GM21526 (cell line): ENCODE measurements at regions not wholly inside any gene's neighbourhood (a gene's known extent, or its start where the extent isn't known, plus 50 kb on each side); places are given as distances from the start of the nearest gene placed in this dataset.
"Not testable (repeated sequence)": the region's sequence is repeated elsewhere in the genome, so short reads cannot be mapped to it uniquely, and the experiment has no call there.

Source experiments
- ATAC-seq: cut with Tn5 transposase; IDR thresholded peaks from one replicate; pipeline ENCODE4 v1.9.1; 2021; ENCODE audit warnings: moderate library complexity; ENCODE audit not compliant: unreplicated experiment, low FRiP score

DNA sequence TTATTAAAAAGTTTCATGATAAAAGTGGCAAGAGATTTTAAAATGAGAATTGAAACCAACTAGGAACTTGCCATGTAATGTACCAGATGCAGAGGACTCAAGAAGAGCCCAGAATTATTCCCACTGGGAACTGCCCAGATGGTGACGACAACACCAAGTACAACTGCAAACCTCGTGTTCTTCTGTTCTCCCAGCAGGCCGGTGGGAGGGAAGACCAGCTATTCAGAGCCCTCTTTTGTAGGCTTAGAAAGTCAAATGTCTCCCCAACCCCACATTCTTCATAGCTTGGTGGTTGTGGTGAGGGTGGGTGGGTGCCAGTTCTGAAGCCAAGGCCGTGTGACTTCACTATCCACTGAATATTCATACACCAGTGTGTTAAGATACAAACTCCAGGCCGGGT is 54.3 kb upstream of the ITGB1 start:
- ATAC-seq = no peak

DNA sequence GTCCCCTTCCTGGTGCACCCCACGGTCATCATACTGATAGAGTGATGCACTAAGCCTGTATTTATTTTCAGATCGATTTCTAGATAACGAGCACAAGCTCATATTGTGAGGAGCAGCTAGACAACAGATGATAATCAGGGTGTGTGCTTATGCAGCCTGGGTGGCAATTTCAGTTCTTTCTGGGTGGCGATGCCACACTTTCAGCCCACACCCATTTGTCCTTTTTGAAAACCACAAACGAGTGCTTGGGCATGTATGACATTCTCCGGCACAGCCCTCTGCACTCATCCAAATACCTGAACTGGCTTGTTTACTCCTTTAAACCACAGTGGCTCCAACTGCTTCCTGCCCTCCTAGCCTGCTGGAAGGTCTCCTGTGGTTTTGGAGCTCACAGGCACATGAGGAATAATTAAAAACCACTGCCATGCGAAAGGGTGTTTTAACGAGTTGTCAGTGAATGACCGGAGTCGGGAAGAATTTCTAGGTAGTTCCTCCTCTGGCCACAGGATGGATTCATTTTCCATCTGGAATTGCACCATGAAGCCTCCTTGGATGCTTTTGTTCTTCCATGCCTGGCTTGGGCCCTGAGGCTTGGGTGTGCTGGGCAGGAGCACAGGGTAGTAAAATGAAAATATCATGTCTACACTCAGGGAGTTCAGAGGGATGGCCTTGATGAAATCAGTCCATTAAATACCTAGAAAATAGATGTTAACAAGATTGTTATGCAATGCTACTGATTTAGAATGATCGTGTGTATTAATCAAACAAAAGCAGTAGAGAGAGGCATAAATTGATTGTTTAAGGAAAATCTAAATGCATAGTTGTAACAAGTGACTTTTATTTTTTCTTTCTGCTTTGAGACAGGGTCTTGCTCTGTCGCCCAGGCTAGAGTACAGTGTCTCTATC is 52.4 kb upstream of the ITGB1 start:
- no peak for ATAC-seq

DNA sequence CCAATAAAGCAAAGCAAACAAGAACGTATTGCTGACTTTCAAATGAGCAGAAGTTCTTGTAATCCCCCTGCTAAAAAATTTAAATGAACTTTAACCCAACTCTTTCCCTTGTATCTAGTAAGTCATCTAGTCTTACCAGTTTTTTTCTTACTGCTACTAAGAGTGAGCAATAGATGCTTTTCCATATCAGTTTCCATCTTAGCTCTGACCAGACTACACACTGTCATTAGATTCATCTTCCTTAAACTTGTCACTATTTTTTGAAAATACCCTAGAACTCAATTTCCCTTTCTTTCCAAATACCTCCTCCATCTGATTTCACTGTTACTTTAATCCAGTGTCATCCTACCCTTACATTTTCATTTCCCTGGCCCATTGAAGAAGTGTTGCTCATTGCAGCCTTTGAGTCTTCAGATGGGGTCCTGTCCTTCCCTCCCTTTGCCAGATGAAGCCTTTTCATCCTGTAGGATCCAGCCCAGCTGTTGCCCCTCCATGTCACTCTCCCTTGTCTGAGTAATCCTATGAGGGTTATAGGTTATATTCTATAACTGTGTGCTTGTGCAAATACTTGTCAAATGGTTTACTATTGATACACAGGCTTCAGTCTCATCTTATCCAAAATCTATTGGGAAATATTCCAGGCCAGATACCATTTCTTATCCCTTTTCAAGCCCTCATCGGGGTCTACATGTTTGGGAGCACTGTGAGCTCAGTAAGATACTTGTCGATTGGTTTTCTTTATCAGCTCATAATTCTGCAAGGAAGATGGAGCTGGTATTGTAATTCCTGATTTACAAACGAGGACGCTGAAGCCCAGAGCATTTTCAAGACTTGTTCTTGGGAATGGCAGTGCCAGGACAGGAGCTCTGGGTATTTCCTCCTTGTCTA is 51.5 kb upstream of the ITGB1 start:
- no peak for ATAC-seq

DNA sequence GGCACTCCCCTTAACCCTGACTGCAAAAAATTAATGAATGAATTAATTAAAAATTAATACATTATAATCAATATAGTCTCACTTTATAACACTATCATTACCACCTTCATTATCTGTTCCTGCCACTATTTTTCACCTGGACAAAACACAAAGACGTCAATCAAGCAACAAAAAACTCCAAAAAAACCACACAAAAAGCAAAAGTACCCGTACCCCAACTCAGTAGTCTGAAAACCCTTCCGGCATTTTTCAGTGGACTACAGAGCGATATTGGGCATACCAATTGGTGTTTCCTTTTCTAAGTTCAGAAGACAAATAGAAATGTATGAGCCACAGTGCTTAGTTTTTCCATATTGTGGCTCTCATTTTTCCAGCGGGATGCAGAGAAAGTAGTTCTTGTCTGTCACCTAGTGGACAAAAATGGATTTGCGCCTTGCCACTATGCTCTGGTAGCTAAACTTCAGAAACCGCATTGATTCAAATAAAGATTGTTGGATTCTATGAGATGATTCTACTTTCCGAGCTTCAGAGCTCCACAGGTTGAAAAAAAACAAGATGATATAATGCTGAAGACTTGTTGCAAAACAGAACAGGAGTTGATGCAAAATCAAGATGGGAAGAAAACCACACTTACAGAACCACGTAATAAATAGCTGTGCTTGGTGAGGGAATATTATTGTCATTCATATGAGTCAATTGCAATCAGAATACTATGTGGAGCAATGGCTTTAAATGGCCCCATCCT is 50.6 kb upstream of the ITGB1 start:
- ATAC-seq = peak; percentile 72

DNA sequence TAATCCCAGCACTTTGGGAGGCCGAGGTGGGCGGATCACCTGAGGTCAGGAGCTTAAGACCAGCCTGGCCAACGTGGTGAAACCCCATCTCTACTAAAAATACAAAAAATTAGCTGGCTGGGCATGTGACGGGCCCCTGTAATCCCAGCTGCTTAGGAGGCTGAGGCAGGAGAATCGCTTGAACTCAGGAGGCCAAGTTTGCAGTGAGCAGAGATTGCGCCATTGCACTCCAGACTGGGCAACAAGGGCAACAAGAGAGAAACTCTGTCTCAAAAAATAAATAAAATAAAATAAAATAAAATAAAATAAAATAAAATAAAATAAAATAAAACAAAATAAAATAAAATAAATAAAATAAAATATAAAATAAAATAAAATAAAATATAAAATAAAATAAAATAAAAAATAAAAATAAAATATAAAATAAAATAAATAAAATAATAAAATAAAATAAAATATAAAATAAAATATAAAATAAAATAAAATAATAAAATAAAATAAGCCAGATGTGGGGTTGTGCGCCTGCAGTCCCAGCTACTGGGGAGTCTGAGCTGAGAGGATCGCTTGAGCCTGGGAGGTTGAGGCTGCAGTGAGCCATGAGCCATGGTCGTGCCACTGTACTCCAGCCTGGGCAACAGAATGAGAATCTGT is 49.8 kb upstream of the ITGB1 start:
- ATAC-seq = not testable (repeated sequence)
